ENCODE measurements at regions not wholly inside any gene's neighbourhood (a gene's known extent, or its start where the extent isn't known, plus 50 kb on each side); places are given as distances from the start of the nearest gene placed in this dataset.

DNA sequence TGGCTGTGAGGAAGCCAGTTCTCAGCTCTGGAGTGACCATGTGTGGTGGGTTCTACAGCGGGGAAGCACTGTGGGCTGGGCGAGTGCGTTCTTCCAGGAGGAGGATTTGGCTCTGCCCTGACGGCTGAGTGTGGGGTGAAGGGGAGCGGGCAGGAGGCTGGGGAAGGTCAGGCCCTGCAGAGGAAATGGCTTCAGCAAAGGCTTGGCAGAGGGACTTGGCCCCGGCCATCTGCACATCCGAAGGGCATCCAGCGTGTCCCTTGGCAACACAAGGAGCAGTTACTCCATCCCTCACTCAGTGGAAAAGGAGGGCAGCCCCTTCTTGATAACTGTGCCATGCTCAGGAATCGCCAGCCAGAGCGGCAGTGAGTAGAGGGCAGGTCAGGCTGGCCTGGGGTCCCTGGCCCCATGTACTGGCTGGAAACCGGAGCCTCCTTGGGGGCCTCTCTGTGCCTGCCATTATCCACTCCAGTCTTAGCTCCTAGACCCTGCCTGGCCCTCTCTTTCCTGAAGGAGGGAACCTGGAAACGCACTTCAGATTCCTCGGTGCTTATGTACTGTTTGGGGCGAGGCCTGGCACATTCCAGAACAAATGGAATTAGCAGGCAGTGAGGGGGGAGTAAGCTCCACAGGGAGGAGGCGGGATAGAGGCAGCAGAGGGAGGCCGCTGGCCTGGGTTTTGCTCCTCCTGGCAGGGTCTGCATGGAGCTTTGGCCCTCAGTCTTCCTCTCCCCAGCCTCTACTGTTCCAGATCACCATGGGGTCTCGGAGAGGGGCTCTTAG lies 133.6 kb upstream of the NCOR2 start:
- H3K4me1 ChIP-seq (ENCODE audit: control insufficient read depth in 2 of 3, insufficient read depth in 2 of 3, low read depth in 1 of 3, low read length in 3 of 3) = no peaks in the 10 kb centered on the region
- FAIRE-seq (no peak), DNase-seq (peak in 4 of 5 donors; percentile 57 to 80 (median 70))
- TF ChIP-seq, protein P1, sequence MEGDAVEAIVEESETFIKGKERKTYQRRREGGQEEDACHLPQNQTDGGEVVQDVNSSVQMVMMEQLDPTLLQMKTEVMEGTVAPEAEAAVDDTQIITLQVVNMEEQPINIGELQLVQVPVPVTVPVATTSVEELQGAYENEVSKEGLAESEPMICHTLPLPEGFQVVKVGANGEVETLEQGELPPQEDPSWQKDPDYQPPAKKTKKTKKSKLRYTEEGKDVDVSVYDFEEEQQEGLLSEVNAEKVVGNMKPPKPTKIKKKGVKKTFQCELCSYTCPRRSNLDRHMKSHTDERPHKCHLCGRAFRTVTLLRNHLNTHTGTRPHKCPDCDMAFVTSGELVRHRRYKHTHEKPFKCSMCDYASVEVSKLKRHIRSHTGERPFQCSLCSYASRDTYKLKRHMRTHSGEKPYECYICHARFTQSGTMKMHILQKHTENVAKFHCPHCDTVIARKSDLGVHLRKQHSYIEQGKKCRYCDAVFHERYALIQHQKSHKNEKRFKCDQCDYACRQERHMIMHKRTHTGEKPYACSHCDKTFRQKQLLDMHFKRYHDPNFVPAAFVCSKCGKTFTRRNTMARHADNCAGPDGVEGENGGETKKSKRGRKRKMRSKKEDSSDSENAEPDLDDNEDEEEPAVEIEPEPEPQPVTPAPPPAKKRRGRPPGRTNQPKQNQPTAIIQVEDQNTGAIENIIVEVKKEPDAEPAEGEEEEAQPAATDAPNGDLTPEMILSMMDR (IDR thresholded peaks at IDR 0.05; ENCODE audit: borderline replicate concordance, extremely low read depth, insufficient read depth) = no peak
- no peaks in the 10 kb centered on the region for H3K36me3 ChIP-seq (ENCODE audit: control insufficient read depth in 2 of 3, insufficient read depth in 3 of 3, low read length in 3 of 3)
- no peaks in the 10 kb centered on the region for H3K9me3 ChIP-seq (ENCODE audit: control insufficient read depth in 2 of 3, insufficient read depth in 1 of 3, low read length in 3 of 3)
- H3K4me3 ChIP-seq (ENCODE audit: low read length in 3 of 3) = no peak overlapping the region
- intact Hi-C loops (cut with DNase I) = no loop called here
- no peak overlapping the region for H3K9ac ChIP-seq (ENCODE audit: low read length in 3 of 3)
- no peak overlapping the region for H3K27ac ChIP-seq (ENCODE audit: low read depth in 2 of 2, low read length in 2 of 2)
- no peaks in the 10 kb centered on the region for H3K27me3 ChIP-seq (ENCODE audit: control insufficient read depth, insufficient read depth, low read length)

DNA sequence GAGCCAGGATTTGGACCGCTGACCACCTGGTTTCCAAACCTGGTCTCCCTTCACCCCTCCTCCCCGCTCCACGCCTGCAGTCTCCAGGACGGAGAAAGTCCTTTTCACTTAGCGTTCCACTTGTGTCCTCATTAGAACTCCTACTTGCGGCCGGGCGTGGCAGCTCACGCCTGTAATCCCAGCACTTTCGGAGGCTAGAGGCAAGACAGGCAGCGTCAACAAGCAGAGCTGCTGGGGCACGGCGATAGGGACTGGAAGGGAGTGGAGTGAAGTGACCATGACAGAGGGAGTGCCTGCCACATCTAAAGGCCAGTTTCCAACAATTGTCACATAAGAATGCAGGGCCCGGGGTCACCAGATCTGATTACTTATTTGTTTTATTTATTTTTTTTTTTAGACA lies 132.5 kb upstream of the NCOR2 start:
- TF ChIP-seq, protein P1 (IDR thresholded peaks at IDR 0.05; ENCODE audit: borderline replicate concordance, extremely low read depth, insufficient read depth) = no peak
- Histone ChIP-seq H3K9me3 (ENCODE audit: control insufficient read depth in 2 of 3, insufficient read depth in 1 of 3, low read length in 3 of 3) (no peaks in the 10 kb centered on the region), H3K27me3 (ENCODE audit: control insufficient read depth, insufficient read depth, low read length) (no peaks in the 10 kb centered on the region), H3K4me1 (ENCODE audit: control insufficient read depth in 2 of 3, insufficient read depth in 2 of 3, low read depth in 1 of 3, low read length in 3 of 3) (no peaks in the 10 kb centered on the region), H3K27ac (ENCODE audit: low read depth in 2 of 2, low read length in 2 of 2) (no peak overlapping the region), H3K36me3 (ENCODE audit: control insufficient read depth in 2 of 3, insufficient read depth in 3 of 3, low read length in 3 of 3) (no peaks in the 10 kb centered on the region), H3K9ac (ENCODE audit: low read length in 3 of 3) (no peak overlapping the region), H3K4me3 (ENCODE audit: low read length in 3 of 3) (no peak overlapping the region)
- intact Hi-C loops (cut with DNase I) = no loop called here
- DNase-seq = peak in 1 of 5 donors; percentile 59
- no peak for FAIRE-seq

DNA sequence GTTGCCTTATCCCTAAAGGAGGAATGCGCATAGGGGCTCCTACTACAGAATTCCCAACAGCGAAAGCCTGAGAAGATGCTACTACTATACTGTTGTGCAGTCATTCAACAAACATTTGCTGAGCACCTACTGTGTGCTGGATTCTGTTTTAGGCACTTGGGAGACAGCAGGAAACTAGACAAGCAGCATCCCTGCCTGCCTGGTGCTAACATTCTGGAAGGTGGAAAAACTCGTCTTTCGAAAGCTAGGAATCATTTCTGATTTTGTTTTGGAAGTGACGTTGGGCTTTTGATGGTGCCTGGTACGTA lies 131.5 kb upstream of the NCOR2 start:
- Histone ChIP-seq H3K4me1 (ENCODE audit: control insufficient read depth in 2 of 3, insufficient read depth in 2 of 3, low read depth in 1 of 3, low read length in 3 of 3) (no peaks in the 10 kb centered on the region), H3K27ac (ENCODE audit: low read depth in 2 of 2, low read length in 2 of 2) (no peak overlapping the region), H3K9ac (ENCODE audit: low read length in 3 of 3) (no peak overlapping the region), H3K27me3 (ENCODE audit: control insufficient read depth, insufficient read depth, low read length) (no peaks in the 10 kb centered on the region), H3K36me3 (ENCODE audit: control insufficient read depth in 2 of 3, insufficient read depth in 3 of 3, low read length in 3 of 3) (no peaks in the 10 kb centered on the region), H3K9me3 (ENCODE audit: control insufficient read depth in 2 of 3, insufficient read depth in 1 of 3, low read length in 3 of 3) (no peaks in the 10 kb centered on the region), H3K4me3 (ENCODE audit: low read length in 3 of 3) (no peak overlapping the region)
- TF ChIP-seq, protein P1 (IDR thresholded peaks at IDR 0.05; ENCODE audit: borderline replicate concordance, extremely low read depth, insufficient read depth) = no peak
- FAIRE-seq (no peak), DNase-seq (no peak)
- intact Hi-C loops (cut with DNase I) = no loop called here

All from kidney (tissue), 13 donors.